ENCODE measurements at regions not wholly inside any gene's neighbourhood (a gene's known extent, or its start where the extent isn't known, plus 50 kb on each side); places are given as distances from the start of the nearest gene placed in this dataset.

- ChIA-PET CTCF (interaction anchor here (3.5 kb wide), 1 partner anchor 9 kb away, joined by 33 read pairs; no protein-coding TSS in a partner anchor), POLR2A (interaction anchor here (0.6 kb wide), 1 partner anchor 101 kb away, joined by 3 read pairs; no protein-coding TSS in a partner anchor)
- Histone ChIP-seq H3K9me1 (replicated peaks; ENCODE audit: control insufficient read depth, extremely low read depth, insufficient read depth, low read length) (no peaks in the 10 kb centered on the region), H2AFZ (ENCODE audit: low read depth, low read length) (no peak overlapping the region), H4K20me1 (replicated peaks; ENCODE audit: control insufficient read depth, extremely low read depth, insufficient read depth, low read length) (no peaks in the 10 kb centered on the region), H3K4me2 (ENCODE audit: insufficient read depth, low read length) (no peak overlapping the region), H3K4me1 (ENCODE audit: control insufficient read depth, extremely low read depth, insufficient read depth, low read length) (no peaks in the 10 kb centered on the region), H3K79me2 (ENCODE audit: control insufficient read depth, insufficient read depth, low read length) (no peaks in the 10 kb centered on the region), H3K9ac (replicated peaks; ENCODE audit: extremely low read depth, insufficient read depth, low read length) (no peak overlapping the region), H3K36me3 (ENCODE audit: control insufficient read depth in 2 of 2, extremely low read depth in 1 of 2, insufficient read depth in 2 of 2, low read length in 2 of 2) (no peaks in the 10 kb centered on the region), H3K27ac (ENCODE audit: insufficient read depth, low read depth, low read length) (no peak overlapping the region), H3K9me3 (replicated peaks; ENCODE audit: control insufficient read depth, insufficient read depth, low read length) (no peaks in the 10 kb centered on the region), H3K27me3 (ENCODE audit: control insufficient read depth in 2 of 2, insufficient read depth in 2 of 2, low read length in 2 of 2) (no peaks in the 10 kb centered on the region), H3K4me3 (replicated peaks in 1 of 3; ENCODE audit: insufficient read depth in 1 of 3, low read depth in 1 of 3, low read length in 3 of 3) (no peak overlapping the region)
- no TSS peak for BruUV-seq (replicated peaks)
- intact Hi-C loops (cut with micrococcal nuclease) (loop anchor here (2.0 kb wide), 1 partner anchor 45 kb away; no protein-coding TSS in a partner anchor), dilution Hi-C loops (cut with MboI; ENCODE audit: extremely low pct_ligation_motif_present, low sequenced_read_pairs) (no loop called here)
- TF ChIP-seq, protein P1, sequence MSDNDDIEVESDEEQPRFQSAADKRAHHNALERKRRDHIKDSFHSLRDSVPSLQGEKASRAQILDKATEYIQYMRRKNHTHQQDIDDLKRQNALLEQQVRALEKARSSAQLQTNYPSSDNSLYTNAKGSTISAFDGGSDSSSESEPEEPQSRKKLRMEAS (IDR thresholded peaks at IDR 0.05; ENCODE audit: insufficient read depth, insufficient read length), result no peak
- FAIRE-seq (no peak), DNase-seq (ENCODE audit: low read depth, low spot score) (no peak)
These were observed 68.7 kb upstream of the SLC6A11 start for GRCh38 chr3:10747341-10747740.

DNA sequence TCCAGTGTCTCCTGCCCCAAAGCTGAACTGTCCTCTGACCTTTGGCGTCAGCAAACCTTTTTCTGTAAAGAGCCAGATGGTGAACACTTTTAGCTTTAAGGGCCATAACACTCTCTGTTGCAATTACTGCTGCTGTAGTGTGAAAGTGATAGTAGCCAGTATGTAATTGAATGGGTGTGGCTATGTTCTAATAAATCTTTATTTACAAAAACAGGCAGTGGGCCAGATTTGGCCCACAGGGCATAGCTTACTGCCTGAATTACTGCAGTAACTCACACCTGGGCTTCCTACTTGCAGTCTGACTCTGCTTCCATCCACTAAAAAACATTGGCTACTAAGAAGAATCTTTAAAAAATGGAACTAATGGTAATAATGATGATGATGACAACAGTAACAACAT, 68.0 kb upstream of the SLC6A11 start:
- H4K20me1 ChIP-seq (replicated peaks; ENCODE audit: control insufficient read depth, extremely low read depth, insufficient read depth, low read length), result no peaks in the 10 kb centered on the region
- intact Hi-C loops (cut with micrococcal nuclease), result no loop called here
- FAIRE-seq (no peak), DNase-seq (ENCODE audit: low read depth, low spot score) (no peak)
- CTCF ChIA-PET, result interaction anchor here (1.2 to 3.5 kb wide), 2 partner anchors 10 kb away, joined by 4 to 33 read pairs; no protein-coding TSS in a partner anchor
- dilution Hi-C loops (cut with MboI; ENCODE audit: extremely low pct_ligation_motif_present, low sequenced_read_pairs), result no loop called here
- TF ChIP-seq GATA2 (IDR thresholded peaks at IDR 0.05; ENCODE audit: insufficient read depth, insufficient read length, low read depth, low read length) (no peak), FOS (IDR thresholded peaks at IDR 0.05; ENCODE audit: borderline replicate concordance, insufficient read depth, low read length) (no peak), EZH2 (IDR thresholded peaks at IDR 0.05; ENCODE audit: borderline replicate concordance, low read depth, low read length, severe bottlenecking) (no peak), CTCF (IDR thresholded peaks at IDR 0.05; ENCODE audit: extremely low read depth in 1 of 2, insufficient read depth in 1 of 2, low read depth in 1 of 2, low read length in 2 of 2) (no peak), JUN (IDR thresholded peaks at IDR 0.05; ENCODE audit: borderline replicate concordance, insufficient read depth, insufficient read length, low read depth) (no peak), POLR2AphosphoS5 (IDR thresholded peaks at IDR 0.05; ENCODE audit: insufficient read depth, low read depth, low read length) (no peak), POLR2A (IDR thresholded peaks at IDR 0.05; ENCODE audit: low read depth, low read length) (no peak), MYC (IDR thresholded peaks at IDR 0.05; ENCODE audit: low read depth, low read length) (no peak)
- TF ChIP-seq, protein P1 (IDR thresholded peaks at IDR 0.05; ENCODE audit: insufficient read depth, insufficient read length), result no peak
- H3K9me1 ChIP-seq (replicated peaks; ENCODE audit: control insufficient read depth, extremely low read depth, insufficient read depth, low read length), result no peaks in the 10 kb centered on the region
- H3K9me3 ChIP-seq (replicated peaks; ENCODE audit: control insufficient read depth, insufficient read depth, low read length), result no peaks in the 10 kb centered on the region
- H3K4me1 ChIP-seq (ENCODE audit: control insufficient read depth, extremely low read depth, insufficient read depth, low read length), result no peaks in the 10 kb centered on the region
- H3K4me2 ChIP-seq (ENCODE audit: insufficient read depth, low read length), result no peak overlapping the region
- no peaks in the 10 kb centered on the region for H3K36me3 ChIP-seq (ENCODE audit: control insufficient read depth in 2 of 2, extremely low read depth in 1 of 2, insufficient read depth in 2 of 2, low read length in 2 of 2)
- BruUV-seq (replicated peaks), result no TSS peak
- H3K9ac ChIP-seq (replicated peaks; ENCODE audit: extremely low read depth, insufficient read depth, low read length), result no peak overlapping the region
- no peaks in the 10 kb centered on the region for H3K79me2 ChIP-seq (ENCODE audit: control insufficient read depth, insufficient read depth, low read length)
- POLR2A ChIA-PET, result interaction anchor here (0.6 kb wide), 1 partner anchor 100 kb away, joined by 3 read pairs; no protein-coding TSS in a partner anchor
- no peak overlapping the region for H2AFZ ChIP-seq (ENCODE audit: low read depth, low read length)
- no peak overlapping the region for H3K27ac ChIP-seq (ENCODE audit: insufficient read depth, low read depth, low read length)
- no peak overlapping the region for H3K4me3 ChIP-seq (replicated peaks in 1 of 3; ENCODE audit: insufficient read depth in 1 of 3, low read depth in 1 of 3, low read length in 3 of 3)
- no peaks in the 10 kb centered on the region for H3K27me3 ChIP-seq (ENCODE audit: control insufficient read depth in 2 of 2, insufficient read depth in 2 of 2, low read length in 2 of 2)
